ENCODE measurements at regions not wholly inside any gene's neighbourhood (a gene's known extent, or its start where the extent isn't known, plus 50 kb on each side); places are given as distances from the start of the nearest gene placed in this dataset.

DNA sequence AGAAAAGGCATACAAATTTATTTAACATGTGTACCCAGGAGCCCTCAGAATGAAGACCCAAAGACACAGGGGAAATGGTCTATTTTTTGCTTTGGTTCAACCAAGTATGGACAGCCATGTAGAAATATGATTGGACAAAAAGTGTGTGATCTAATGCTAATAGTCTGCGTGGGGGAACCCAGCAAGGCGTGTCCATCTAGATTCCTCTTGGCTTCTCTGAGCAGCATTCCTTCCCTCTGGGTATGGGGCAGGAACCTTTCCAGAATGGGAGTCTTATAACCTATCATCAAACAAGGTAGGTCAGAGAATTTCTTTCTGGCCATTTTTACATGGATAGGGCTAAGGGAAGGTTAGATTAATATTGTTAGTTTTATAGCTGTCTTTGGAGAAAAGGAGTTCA, 698.2 kb downstream of the FGF9 start:
- Histone ChIP-seq H3K4me1 (no peaks in the 10 kb centered on the region), H3K27ac (no peak overlapping the region), H3K9me3 (peaks cover 6 to 34% (median 23%) of the 10 kb centered on the region in 4 donors), H3K27me3 (no peaks in the 10 kb centered on the region), H3K36me3 (no peaks in the 10 kb centered on the region), H3K4me3 (no peak overlapping the region)
- no peak for DNase-seq
- TF ChIP-seq, protein P1, sequence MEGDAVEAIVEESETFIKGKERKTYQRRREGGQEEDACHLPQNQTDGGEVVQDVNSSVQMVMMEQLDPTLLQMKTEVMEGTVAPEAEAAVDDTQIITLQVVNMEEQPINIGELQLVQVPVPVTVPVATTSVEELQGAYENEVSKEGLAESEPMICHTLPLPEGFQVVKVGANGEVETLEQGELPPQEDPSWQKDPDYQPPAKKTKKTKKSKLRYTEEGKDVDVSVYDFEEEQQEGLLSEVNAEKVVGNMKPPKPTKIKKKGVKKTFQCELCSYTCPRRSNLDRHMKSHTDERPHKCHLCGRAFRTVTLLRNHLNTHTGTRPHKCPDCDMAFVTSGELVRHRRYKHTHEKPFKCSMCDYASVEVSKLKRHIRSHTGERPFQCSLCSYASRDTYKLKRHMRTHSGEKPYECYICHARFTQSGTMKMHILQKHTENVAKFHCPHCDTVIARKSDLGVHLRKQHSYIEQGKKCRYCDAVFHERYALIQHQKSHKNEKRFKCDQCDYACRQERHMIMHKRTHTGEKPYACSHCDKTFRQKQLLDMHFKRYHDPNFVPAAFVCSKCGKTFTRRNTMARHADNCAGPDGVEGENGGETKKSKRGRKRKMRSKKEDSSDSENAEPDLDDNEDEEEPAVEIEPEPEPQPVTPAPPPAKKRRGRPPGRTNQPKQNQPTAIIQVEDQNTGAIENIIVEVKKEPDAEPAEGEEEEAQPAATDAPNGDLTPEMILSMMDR (IDR thresholded peaks at IDR 0.05), result no peak
- TF ChIP-seq POLR2A (IDR thresholded peaks at IDR 0.05) (no peak), EP300 (IDR thresholded peaks at IDR 0.05) (no peak), POLR2AphosphoS5 (IDR thresholded peaks at IDR 0.05) (no peak)
- WGBS, 5 donors, result 87 to 92% (median 90%) methylated on average over 2 of the region's 2 CpGs
- intact Hi-C loops (cut with DNase I; ENCODE audit: low total_unique reads), result no loop called here

DNA sequence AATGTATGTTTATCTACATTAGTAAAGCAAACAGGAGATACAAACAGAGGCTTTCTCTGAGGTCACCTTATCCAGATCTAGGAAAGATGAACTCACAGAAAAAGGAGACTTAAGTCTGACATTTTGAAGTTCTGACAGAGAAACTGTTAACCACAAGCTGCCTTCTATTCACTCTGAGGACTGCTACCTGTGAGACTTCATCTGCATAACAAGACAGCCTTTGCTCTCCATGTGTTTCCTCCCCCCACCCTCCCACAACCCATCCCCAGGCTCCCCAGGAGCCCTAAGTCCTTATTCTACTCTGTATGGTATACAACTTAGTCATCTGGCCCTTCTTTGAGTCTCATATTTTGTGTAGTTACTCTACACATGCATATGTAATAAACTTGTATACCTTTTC, 699.0 kb downstream of the FGF9 start:
- H3K4me3 ChIP-seq, result no peak overlapping the region
- no peak for TF ChIP-seq POLR2A (IDR thresholded peaks at IDR 0.05)
- H3K4me1 ChIP-seq, result no peaks in the 10 kb centered on the region
- peaks cover 6 to 27% (median 19%) of the 10 kb centered on the region in 4 donors for H3K9me3 ChIP-seq
- no peaks in the 10 kb centered on the region for H3K36me3 ChIP-seq
- DNase-seq, result no peak
- no peaks in the 10 kb centered on the region for H3K27me3 ChIP-seq
- H3K27ac ChIP-seq, result no peak overlapping the region
- intact Hi-C loops (cut with DNase I; ENCODE audit: low total_unique reads), result no loop called here

DNA sequence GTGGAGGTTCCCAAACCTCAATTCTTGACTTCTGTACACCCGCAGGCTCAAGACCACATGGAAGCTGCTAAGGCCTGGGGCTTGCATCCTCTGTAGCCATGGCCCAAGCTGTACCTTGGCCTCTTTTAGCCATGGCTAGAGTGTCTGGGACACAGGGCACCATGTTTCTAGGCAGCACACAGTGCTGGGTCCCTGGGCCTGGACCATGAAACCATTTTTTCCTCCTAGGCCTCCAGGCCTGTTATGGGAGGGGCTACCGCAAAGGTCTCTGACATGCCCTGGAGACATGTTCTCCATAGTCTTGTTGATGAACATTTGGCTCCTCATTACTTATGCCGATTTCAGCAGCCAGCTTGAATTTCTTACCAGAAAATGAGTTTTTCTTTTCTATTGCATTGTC, 701.4 kb downstream of the FGF9 start:
- intact Hi-C loops (cut with DNase I; ENCODE audit: low total_unique reads), result no loop called here
- H3K27me3 ChIP-seq, result no peaks in the 10 kb centered on the region
- peaks cover 6 to 23% (median 17%) of the 10 kb centered on the region in 4 donors for H3K9me3 ChIP-seq
- DNase-seq, result no peak
- H3K4me3 ChIP-seq, result no peak overlapping the region
- no peak overlapping the region for H3K27ac ChIP-seq
- WGBS, 5 donors, result 90 to 98% (median 96%) methylated on average over 3 of the region's 3 CpGs
- H3K36me3 ChIP-seq, result no peaks in the 10 kb centered on the region
- no peaks in the 10 kb centered on the region for H3K4me1 ChIP-seq
- TF ChIP-seq, protein P1 (IDR thresholded peaks at IDR 0.05), result no peak
- no peak for TF ChIP-seq POLR2AphosphoS5 (IDR thresholded peaks at IDR 0.05)
- TF ChIP-seq EP300 (IDR thresholded peaks at IDR 0.05), result no peak
- TF ChIP-seq POLR2A (IDR thresholded peaks at IDR 0.05), result no peak

DNA sequence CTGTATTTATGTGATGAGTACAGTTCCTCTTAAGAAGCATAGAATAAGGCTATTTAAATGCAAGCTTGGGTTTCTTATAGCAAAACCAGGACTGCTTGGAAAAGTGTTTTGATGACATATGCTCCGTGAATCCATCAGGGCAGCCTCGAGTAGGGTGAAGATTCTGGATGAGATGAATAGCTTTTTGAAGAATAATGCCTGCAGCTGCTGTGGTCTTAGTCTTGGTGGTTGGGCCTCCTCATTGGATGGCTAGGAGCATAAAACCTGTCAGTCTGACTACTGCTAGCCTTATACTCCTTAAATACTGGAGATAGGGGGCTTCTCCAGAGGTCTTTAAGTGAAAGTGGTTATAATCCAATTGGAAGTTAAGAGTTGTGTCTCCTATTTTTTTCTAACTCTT, 704.3 kb downstream of the FGF9 start:
- DNase-seq, result no peak
- peaks cover 9 to 41% (median 29%) of the 10 kb centered on the region in 4 donors for H3K9me3 ChIP-seq
- WGBS, 5 donors, result 80 to 92% (median 88%) methylated on average over 2 of the region's 2 CpGs
- intact Hi-C loops (cut with DNase I; ENCODE audit: low total_unique reads), result no loop called here
- no peak overlapping the region for H3K4me3 ChIP-seq
- no peak for TF ChIP-seq EP300 (IDR thresholded peaks at IDR 0.05)
- no peak for TF ChIP-seq POLR2A (IDR thresholded peaks at IDR 0.05)
- no peak for TF ChIP-seq POLR2AphosphoS5 (IDR thresholded peaks at IDR 0.05)
- TF ChIP-seq, protein P1 (IDR thresholded peaks at IDR 0.05), result no peak
- no peak overlapping the region for H3K27ac ChIP-seq
- H3K4me1 ChIP-seq, result no peaks in the 10 kb centered on the region
- no peaks in the 10 kb centered on the region for H3K36me3 ChIP-seq
- no peaks in the 10 kb centered on the region for H3K27me3 ChIP-seq

DNA sequence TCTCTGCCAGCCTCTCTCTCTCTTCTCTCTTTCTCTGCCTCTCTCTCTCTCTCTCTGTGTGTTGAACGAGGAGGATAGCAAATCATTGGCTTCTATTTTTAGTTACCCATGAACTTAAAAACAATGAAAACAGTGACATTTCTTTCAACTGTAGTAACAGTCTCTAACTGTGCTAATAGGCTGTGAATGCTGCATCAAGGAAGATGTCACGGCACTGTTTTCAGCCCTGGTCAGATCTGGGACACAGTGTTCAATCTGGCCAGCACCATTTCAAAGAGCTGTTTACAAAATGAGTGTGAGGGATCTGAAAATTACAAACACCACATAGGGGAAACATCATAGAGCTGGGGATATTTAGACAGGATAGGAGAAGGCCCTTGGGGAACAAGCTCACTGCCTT, 717.0 kb downstream of the FGF9 start:
- intact Hi-C loops (cut with DNase I; ENCODE audit: low total_unique reads), result no loop called here
- TF ChIP-seq POLR2A (IDR thresholded peaks at IDR 0.05) (no peak), EP300 (IDR thresholded peaks at IDR 0.05) (no peak), POLR2AphosphoS5 (IDR thresholded peaks at IDR 0.05) (no peak)
- TF ChIP-seq, protein P1 (IDR thresholded peaks at IDR 0.05), result no peak

More for the DNA sequence above, 717.0 kb downstream of the FGF9 start:
- H3K9me3 ChIP-seq, result no peaks in the 10 kb centered on the region
- no peak overlapping the region for H3K4me3 ChIP-seq
- no peak overlapping the region for H3K27ac ChIP-seq
- no peaks in the 10 kb centered on the region for H3K36me3 ChIP-seq
- no peaks in the 10 kb centered on the region for H3K27me3 ChIP-seq
- WGBS, 5 donors, result 42 to 60% (median 51%) methylated on average over 2 of the region's 2 CpGs
- H3K4me1 ChIP-seq, result no peaks in the 10 kb centered on the region
- DNase-seq, result no peak
